GM18526 (cell line): ENCODE measurements at regions not wholly inside any gene's neighbourhood (a gene's known extent, or its start where the extent isn't known, plus 50 kb on each side); places are given as distances from the start of the nearest gene placed in this dataset.

Experiments used
- POLR2A ChIP-seq: IDR thresholded peaks from 3 replicates; pipeline ENCODE4 v1.6.1; 2011; ENCODE audit not compliant: insufficient read length; ENCODE audit errors: extremely low read depth

DNA sequence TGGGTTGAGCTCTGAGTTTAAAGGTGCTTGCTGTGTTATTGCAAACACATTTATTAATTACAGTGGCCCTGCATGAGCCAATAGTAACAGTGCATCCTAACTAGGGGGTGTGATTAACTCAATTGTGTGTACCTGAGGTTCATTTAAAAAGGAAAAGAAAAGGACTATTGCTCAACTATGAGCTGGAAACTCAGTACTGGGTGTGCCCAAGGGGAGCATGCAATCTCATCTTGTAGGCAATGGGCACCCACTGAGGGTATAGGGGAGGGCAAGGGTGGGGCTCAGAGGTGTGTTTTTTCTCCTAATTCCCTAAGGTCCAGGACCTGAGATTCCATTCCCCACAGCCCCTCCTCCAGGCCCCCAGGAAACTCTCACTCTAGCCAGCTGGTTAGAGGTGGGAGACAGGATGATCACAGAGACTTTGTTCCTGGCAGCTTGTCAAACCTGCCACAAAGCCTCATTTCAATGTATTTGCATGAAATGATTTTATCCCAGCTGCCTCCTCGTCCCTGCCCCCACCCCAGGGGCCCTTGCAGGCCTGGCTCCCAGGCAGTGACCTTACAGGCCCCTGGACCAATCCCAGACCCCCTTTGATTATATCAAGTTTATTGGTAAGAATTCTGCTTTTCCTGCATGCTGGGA is 220.7 kb downstream of the TBC1D2B start:
- no peak for TF ChIP-seq POLR2A

DNA sequence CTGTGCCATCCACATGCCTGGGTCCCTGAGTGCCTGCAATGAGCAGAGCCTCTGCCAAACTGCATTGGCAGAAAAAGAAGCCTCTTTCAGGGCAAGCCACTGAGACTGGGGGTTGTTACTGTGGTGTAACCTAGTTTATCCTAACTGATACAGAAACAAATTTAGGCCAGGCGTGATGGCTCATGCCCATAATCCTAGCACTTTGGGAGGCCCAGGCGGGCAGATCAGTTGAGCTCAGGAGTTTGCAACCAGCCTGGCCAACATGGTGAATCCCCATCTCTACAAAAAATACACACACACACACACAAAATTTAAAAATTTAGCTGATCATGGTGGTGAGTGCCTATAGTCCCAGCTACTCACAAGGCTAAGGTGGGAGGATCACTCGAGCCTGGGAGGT is 221.6 kb downstream of the TBC1D2B start:
- TF ChIP-seq POLR2A: no peak

DNA sequence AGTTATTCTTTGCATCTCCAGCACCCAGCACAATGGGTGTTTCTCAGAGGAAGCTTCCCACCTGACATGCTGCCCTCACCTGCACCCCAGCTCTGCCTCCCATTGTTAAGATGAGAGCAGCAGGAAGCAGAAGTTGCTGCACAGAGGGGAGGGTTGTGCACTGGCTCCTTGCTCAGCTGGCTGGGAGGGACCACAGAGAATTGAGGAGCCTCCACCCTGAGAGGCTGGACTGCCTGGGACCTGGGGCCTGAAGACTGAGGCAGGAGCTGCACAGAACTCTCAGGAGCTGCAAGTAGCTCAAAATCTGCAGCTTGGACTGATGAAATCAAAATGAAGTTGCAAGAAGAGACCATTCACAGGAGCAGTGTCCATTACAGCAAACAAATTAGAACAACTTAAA is 222.3 kb upstream of the LINGO1 start:
- no peak for TF ChIP-seq POLR2A

DNA sequence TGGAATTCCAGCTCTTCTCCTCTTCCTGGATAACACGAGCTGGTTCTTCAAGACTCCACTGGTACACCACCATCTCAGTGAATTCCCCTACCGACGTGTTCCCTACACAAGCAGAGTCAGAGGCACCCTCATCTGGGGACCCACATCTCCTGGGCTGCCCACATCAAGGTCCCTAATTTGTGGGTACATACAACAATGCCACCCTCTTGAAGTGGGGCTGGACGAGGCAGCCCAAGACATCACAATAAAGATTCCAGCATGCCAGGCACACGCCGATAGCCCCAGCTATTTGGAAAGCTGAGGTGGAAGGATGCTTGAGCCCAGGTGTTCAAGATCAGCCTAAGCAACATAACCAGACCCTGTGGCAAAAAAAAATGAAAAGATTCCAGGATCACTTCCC is 221.2 kb upstream of the LINGO1 start:
- no peak for TF ChIP-seq POLR2A

DNA sequence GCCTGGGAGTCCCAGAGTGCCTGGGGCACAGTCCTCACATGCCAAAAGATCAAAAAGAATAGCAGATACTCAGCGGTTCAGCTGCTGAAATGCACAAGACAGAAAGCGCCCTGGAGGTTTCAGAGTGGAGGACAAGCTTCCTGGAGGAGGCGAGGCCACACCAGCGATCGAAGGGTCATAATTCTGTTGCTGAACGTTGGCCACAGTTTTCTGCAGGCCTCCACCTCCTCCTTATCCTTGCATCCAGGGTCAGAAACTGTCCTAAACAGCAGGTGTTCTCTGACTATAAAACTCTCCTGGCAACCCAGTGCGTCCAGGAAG is 220.3 kb upstream of the LINGO1 start:
- TF ChIP-seq POLR2A: no peak

DNA sequence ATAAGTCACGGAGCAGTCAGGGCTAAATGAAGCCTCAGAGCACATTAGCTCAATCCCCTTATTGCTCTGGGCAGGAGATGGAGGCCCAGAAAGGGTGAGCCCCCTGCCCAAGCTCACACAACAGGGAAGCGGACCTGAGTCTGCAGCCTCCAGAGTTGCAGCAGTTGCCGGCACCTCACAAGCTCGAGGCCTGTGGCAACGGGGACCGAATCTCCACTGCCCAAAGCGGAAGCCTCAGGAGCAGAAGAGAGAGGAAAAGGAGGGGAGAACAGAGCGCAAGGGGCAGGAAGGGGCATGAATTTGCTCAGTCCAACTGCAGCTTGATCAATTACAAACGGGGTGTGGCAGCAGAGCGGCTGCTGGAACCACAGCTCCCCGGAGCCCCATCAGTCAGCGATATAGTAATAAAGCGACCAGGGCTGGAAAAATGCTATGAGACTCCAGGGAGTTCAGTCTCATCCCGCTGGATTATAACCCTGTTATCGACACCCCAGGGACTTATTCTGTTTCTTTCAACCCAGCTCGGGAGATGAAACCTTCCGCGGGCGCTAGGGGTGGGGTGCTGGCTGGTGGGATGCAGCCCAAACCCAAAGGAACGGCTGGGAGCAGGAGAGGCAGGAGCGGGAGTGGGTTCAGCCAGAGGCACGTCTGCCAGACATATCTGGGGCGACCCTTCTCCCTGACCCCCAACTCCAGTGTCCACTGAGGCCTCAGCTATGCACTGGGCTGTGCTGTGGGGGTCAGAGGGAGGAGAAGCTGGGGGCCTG is 219.7 kb upstream of the LINGO1 start:
- no peak for TF ChIP-seq POLR2A

DNA sequence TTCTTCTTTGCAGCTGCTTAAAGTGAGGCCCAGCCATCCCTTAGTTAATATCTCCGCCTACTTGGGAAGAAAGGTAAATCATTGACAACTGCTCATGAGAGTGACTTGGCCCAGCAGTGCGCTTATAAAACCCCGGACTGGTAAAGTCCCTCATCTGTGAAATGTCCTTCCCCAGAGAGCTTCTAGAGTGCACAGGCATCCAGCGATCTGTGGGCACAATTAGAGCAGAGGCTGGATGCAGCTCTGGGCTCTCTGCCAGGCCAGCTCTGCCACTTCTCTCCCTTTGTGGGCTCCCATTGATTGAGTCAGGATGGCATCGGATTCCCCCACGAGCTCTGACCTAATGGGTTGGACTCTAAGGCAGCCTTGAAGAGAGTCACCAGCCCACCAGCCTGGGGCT is 219.0 kb upstream of the LINGO1 start:
- TF ChIP-seq POLR2A: no peak

DNA sequence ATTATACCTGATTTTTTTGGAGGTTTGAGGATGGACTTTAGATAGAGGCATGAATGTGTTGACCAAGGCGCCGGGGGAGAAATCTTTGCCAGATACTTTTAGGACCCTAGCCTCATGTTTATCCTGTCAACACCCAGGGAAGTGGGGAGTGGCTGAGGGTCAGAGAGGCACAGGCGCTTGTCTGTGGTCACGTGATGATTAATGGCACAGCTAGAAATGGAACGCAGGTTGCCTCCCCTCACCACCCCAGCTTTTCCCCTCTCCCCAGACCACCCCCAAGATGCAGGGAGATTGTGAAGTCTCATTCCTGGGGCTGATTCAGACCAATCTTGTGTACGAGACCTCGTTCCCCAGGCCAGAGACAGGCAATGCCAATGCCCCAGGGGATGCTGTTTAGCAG is 218.4 kb upstream of the LINGO1 start:
- TF ChIP-seq POLR2A: no peak

DNA sequence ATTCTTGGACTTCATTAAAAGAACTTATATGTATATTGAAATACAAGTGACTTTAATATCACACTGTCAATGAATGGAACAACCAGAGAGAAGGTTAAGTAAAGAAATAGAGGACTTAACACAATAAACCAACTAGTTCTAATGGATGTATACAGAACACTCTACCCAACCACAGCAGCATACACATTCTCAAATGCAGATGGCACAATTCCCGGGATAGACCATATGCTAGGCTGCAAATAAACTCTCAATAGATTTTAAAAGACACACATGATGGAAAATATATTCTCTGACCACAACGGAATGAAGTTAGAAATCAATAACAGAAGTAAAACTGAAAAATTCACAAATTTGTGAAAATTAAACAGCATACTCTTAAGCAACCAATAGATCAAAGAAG is 214.3 kb upstream of the LINGO1 start:
- no peak for TF ChIP-seq POLR2A

DNA sequence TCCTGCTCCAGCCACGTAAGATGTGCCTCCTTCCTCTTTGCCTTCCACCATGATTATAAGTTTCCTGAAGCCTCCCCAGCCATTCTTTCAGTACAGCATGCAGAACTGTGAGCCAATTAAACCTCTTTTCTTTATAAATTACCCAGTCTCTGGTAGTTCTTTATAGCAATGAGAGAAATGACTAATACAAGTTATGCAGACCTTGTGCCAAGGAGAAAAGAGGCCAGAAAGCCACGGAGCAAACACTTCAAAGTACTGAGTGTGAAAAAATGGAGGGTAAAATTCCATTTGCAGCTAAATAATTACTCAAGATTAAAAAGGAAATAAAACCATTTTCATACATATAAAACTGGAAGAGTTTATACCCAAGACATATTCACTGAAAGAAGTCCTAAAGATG is 213.6 kb upstream of the LINGO1 start:
- TF ChIP-seq POLR2A: no peak

DNA sequence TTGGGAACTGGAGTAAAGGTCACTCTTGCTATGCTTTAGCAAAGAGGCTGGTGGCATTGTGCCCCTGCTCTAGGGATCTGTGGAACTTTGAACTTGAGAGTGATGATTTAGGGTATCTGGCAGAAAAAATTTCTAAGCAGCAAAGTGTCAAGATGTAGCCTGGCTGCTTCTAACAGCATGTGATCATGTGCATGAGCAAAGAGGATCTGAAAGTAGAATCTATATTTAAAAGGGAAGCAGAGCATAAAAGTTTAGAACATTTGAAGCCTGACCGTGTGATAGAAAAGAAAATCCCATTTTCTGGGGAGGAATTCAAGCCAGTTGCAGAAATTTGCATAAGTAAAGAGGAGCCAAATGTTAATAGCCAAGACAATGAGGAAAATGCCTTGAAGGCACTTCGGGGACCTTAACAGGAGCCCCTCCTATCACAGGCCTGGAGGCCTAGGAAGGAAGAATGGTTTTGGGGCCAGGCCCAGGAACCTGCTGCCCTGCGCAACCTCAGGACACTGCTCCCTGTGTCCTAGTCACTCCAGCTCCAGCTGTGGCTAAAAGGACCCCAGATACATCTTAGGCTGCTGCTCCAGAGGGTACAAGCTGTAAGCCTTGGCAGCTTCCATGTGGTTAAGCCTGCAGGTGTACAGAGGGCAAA is 212.2 kb upstream of the LINGO1 start:
- TF ChIP-seq POLR2A: no peak

DNA sequence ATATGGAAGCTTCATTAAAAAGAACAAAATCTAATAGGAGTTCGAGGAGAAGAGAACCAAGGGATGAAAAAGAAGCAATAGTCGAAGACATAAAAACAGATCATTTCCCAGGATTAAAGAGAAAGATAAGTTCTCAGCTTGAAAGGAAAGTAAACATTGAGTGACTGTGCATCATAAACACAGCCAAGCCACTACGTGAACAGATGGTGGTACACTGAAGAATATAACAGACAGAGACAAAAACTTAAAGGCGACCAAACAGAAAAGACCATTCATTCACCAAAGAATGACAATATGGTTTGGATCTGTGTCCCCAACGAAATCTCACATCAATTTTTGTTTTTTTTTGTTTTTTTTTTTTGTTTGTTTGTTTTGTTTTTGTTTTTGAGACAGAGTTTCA is 210.8 kb upstream of the LINGO1 start:
- TF ChIP-seq POLR2A: no peak

DNA sequence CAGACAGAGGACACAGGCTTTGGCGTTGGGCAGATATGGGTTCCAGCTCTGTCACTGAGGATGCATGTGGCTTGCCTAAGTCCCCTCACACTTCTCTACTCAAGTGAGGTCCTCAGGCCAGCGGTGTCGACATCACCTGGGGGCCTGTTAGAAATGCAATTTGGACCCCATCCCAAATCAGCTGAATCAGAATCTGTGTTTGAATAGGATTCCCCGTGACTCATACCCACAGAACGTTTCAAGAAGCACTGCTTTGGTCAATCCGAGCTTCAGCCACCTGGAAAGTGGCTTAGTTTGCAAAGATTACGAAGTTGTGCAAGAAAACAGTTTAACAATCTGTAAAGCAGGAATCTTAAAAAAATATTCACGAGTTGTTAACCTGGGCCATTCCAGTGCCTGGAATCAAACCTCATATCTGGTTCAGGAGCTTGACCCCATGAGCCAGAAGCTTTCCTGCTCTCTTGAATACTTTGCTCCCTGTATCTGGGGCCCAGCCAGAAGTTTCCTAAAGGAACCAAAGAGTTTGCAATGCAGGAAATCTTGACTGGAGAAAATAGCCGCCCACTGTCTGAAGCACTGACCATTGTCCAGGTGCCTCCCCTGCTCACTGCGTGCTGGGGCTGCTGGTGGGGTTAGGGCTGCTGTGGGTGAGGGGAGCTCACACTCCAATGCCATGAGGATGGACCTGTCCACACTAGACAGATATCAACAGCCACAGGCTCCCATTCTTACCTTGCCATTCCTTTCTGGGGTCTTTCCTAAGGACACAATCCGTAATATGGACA is 208.5 kb upstream of the LINGO1 start:
- TF ChIP-seq POLR2A: no peak

DNA sequence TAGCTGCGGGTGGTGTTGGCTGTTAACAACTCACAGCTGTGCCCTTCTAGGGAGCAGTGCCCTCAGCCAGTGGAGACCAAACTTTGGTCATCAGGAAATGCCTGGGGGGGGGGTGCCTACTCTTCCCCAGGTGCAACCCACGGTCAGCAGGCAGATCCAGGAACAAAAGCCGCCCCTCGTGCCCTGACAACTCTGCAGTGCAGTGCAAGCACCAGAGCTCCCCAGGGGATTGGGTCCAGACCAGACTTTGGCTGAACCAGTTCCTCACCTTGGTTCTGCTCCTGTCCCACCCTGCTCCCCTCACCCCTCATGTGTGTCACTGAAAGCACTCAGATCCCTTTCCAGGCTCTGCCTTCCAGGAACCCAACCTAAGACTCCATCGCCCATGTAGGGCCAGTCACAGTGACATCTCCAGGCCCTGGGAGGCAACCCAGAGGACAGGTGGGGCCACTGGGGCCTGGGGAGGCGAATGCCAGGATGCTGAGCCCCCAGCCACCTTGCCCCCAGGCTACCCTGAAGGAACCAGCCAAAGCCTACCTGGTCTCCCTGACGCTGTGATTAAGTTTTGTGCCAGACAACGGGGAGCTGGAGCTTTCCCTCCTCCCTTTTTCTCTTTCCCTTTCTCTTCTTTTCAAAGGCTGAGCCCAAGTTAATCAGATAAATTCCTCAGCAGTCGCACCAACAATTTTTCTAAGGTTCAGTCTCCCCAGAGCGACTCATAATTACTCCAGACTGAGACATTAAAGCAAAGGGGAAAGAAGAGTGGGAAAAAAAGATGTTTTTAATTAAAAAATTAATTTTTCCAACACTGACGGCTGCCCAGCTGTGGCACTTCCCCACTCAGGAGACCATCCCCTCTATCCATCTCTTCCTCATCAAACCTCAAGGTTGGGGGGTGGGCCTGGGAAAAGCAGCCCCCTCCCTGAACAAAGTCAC is 207.5 kb upstream of the LINGO1 start:
- no peak for TF ChIP-seq POLR2A

DNA sequence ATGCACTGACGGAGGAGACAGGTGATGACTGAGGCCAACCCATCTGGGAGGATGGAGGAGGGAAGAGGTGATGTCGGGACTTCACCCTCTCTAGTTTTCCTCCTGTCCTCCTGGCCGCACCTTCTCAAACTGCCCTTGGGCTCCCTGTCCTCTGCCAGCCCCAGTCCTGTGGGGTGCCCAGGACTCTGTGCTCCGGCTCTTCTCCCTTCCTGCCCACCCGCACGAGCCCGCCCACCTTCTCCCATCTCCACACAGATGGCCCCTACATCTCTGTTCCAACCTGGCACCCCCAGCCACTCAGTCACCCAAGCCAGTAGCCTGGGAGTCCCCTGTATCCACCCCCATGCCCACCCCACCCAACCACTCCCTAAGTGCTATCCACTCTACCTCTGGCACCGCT is 206.7 kb upstream of the LINGO1 start:
- TF ChIP-seq POLR2A: no peak
